ENCODE measurements at regions not wholly inside any gene's neighbourhood (a gene's known extent, or its start where the extent isn't known, plus 50 kb on each side); places are given as distances from the start of the nearest gene placed in this dataset.

DNA sequence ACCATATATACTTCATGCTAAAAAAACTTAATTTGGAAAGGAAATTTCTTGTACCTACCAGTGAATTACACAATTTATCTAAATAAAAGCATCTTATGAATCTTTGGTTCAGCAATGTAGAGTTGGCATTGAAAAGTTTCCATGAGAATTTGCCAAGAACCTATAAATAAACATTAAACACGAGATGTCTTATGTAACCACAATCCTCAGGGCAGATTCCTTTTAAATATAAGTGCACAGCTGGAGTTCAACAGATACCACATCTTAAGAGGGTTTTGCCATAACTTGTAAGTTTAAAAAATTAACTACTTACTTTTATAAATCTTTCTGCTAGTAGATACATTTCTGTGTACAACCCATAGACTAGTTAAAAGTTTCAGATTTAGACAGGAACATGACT lies 499.3 kb upstream of the ARRDC4 start:
- ChIA-PET CTCF (ENCODE audit: unreplicated experiment) (no interaction called here), POLR2A (no interaction called here)
- no peaks in the 10 kb centered on the region for H3K79me2 ChIP-seq (ENCODE audit: insufficient read depth, low read depth, low read length)
- no peak overlapping the region for H3K27ac ChIP-seq (ENCODE audit: low read depth, low read length, poor library complexity, severe bottlenecking)
- no peak overlapping the region for H3K4me3 ChIP-seq (ENCODE audit: low read depth, low read length, poor library complexity, severe bottlenecking)
- H3K36me3 ChIP-seq (ENCODE audit: insufficient read depth, low read length), result no peaks in the 10 kb centered on the region
- no peaks in the 10 kb centered on the region for H4K20me1 ChIP-seq (ENCODE audit: insufficient read depth, low read length)
- no peaks in the 10 kb centered on the region for H3K9me2 ChIP-seq (ENCODE audit: insufficient read depth, low read length)
- no peak overlapping the region for H2AFZ ChIP-seq (ENCODE audit: low read length)
- H3K4me1 ChIP-seq (ENCODE audit: insufficient read depth, low read length, poor library complexity, severe bottlenecking), result no peaks in the 10 kb centered on the region
- BruUV-seq (replicated peaks), result no TSS peak
- intact Hi-C loops (cut with micrococcal nuclease; ENCODE audit: unreplicated experiment), result no loop called here
- no peak for DNase-seq (ENCODE audit: low spot score)
- H3K4me2 ChIP-seq (ENCODE audit: low read length), result no peak overlapping the region
- TF ChIP-seq, protein P1, sequence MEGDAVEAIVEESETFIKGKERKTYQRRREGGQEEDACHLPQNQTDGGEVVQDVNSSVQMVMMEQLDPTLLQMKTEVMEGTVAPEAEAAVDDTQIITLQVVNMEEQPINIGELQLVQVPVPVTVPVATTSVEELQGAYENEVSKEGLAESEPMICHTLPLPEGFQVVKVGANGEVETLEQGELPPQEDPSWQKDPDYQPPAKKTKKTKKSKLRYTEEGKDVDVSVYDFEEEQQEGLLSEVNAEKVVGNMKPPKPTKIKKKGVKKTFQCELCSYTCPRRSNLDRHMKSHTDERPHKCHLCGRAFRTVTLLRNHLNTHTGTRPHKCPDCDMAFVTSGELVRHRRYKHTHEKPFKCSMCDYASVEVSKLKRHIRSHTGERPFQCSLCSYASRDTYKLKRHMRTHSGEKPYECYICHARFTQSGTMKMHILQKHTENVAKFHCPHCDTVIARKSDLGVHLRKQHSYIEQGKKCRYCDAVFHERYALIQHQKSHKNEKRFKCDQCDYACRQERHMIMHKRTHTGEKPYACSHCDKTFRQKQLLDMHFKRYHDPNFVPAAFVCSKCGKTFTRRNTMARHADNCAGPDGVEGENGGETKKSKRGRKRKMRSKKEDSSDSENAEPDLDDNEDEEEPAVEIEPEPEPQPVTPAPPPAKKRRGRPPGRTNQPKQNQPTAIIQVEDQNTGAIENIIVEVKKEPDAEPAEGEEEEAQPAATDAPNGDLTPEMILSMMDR (conservative IDR thresholded peaks at IDR 0.05; ENCODE audit: low read length), result no peak
- no peak for TF ChIP-seq EZH2phosphoT487 (IDR thresholded peaks at IDR 0.05; ENCODE audit: borderline replicate concordance, low read depth, low read length)
- no peaks in the 10 kb centered on the region for H3K9me3 ChIP-seq (ENCODE audit: low read length)

DNA sequence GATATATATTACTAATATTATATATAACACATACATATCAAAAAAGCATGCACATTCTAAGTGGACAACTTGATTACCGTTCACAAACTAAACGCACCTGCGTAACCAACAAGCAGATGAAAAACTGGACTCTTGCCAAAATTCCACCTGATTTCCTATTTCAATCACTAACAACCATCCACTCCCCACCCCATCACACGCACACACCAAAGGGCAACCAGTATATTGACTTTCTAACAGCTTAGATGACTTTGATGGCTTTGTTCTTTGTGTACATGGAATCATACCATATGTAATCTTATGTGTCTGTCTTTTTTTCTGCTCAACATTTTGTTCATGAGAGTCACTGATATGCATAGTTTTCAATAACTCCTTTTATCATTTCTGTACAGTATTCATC lies 496.8 kb upstream of the ARRDC4 start:
- H3K79me2 ChIP-seq (ENCODE audit: insufficient read depth, low read depth, low read length), result no peaks in the 10 kb centered on the region
- no peaks in the 10 kb centered on the region for H3K9me3 ChIP-seq (ENCODE audit: low read length)
- ChIA-PET CTCF (ENCODE audit: unreplicated experiment) (no interaction called here), POLR2A (no interaction called here)
- H4K20me1 ChIP-seq (ENCODE audit: insufficient read depth, low read length), result no peaks in the 10 kb centered on the region
- no peaks in the 10 kb centered on the region for H3K9me2 ChIP-seq (ENCODE audit: insufficient read depth, low read length)
- no peak overlapping the region for H3K4me3 ChIP-seq (ENCODE audit: low read depth, low read length, poor library complexity, severe bottlenecking)
- intact Hi-C loops (cut with micrococcal nuclease; ENCODE audit: unreplicated experiment), result no loop called here
- H3K4me1 ChIP-seq (ENCODE audit: insufficient read depth, low read length, poor library complexity, severe bottlenecking), result no peaks in the 10 kb centered on the region
- no peaks in the 10 kb centered on the region for H3K36me3 ChIP-seq (ENCODE audit: insufficient read depth, low read length)
- H3K4me2 ChIP-seq (ENCODE audit: low read length), result no peak overlapping the region
- TF ChIP-seq, protein P1 (conservative IDR thresholded peaks at IDR 0.05; ENCODE audit: low read length), result no peak
- no peak for TF ChIP-seq EZH2phosphoT487 (IDR thresholded peaks at IDR 0.05; ENCODE audit: borderline replicate concordance, low read depth, low read length)
- H2AFZ ChIP-seq (ENCODE audit: low read length), result no peak overlapping the region
- no TSS peak for BruUV-seq (replicated peaks)
- no peak overlapping the region for H3K27ac ChIP-seq (ENCODE audit: low read depth, low read length, poor library complexity, severe bottlenecking)
- DNase-seq (ENCODE audit: low spot score), result no peak

DNA sequence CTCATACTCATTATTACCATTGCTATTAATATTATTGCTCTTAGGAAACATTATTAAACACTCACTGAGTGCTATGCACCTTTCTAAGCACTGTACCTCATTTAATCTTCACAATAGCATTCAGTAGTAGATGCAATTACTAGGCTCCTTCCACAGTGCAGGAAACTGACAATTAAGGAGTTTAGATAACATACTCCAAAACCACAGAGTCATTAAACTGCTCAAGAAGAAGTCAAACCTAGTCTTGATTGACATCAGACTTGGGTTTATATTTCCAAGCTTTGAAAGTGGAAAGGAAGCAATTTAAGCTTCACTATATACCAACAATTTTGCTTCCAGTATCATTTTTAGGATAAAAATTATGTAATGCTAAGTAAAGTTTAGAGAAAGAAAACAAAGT lies 490.1 kb upstream of the ARRDC4 start:
- no peaks in the 10 kb centered on the region for H3K9me2 ChIP-seq (ENCODE audit: insufficient read depth, low read length)
- no TSS peak for BruUV-seq (replicated peaks)
- no peak overlapping the region for H3K4me3 ChIP-seq (ENCODE audit: low read depth, low read length, poor library complexity, severe bottlenecking)
- TF ChIP-seq, protein P1 (conservative IDR thresholded peaks at IDR 0.05; ENCODE audit: low read length), result no peak
- no peak for TF ChIP-seq EZH2phosphoT487 (IDR thresholded peaks at IDR 0.05; ENCODE audit: borderline replicate concordance, low read depth, low read length)
- H2AFZ ChIP-seq (ENCODE audit: low read length), result no peak overlapping the region
- H4K20me1 ChIP-seq (ENCODE audit: insufficient read depth, low read length), result no peaks in the 10 kb centered on the region
- intact Hi-C loops (cut with micrococcal nuclease; ENCODE audit: unreplicated experiment), result no loop called here
- no peaks in the 10 kb centered on the region for H3K4me1 ChIP-seq (ENCODE audit: insufficient read depth, low read length, poor library complexity, severe bottlenecking)
- ChIA-PET POLR2A (no interaction called here), CTCF (ENCODE audit: unreplicated experiment) (no interaction called here)
- H3K4me2 ChIP-seq (ENCODE audit: low read length), result no peak overlapping the region
- H3K79me2 ChIP-seq (ENCODE audit: insufficient read depth, low read depth, low read length), result no peaks in the 10 kb centered on the region
- H3K9me3 ChIP-seq (ENCODE audit: low read length), result no peaks in the 10 kb centered on the region
- no peak overlapping the region for H3K27ac ChIP-seq (ENCODE audit: low read depth, low read length, poor library complexity, severe bottlenecking)
- no peak for DNase-seq (ENCODE audit: low spot score)
- no peaks in the 10 kb centered on the region for H3K36me3 ChIP-seq (ENCODE audit: insufficient read depth, low read length)
